Inferior parietal cortex (tissue), 1 donor: ENCODE measurements at regions not wholly inside any gene's neighbourhood (a gene's known extent, or its start where the extent isn't known, plus 50 kb on each side); places are given as distances from the start of the nearest gene placed in this dataset.
"Not testable (repeated sequence)": the region's sequence is repeated elsewhere in the genome, so short reads cannot be mapped to it uniquely, and the experiment has no call there.

Source experiments
- DNase-seq: peaks from one replicate; pipeline ENCODE4 v3.0.0-alpha.2; 2016; ENCODE audit errors: extremely low spot score

GRCh38 chr7:70846208-70846607 lies 285.7 kb upstream of the GALNT17 start:
- DNase-seq = no peak

DNA sequence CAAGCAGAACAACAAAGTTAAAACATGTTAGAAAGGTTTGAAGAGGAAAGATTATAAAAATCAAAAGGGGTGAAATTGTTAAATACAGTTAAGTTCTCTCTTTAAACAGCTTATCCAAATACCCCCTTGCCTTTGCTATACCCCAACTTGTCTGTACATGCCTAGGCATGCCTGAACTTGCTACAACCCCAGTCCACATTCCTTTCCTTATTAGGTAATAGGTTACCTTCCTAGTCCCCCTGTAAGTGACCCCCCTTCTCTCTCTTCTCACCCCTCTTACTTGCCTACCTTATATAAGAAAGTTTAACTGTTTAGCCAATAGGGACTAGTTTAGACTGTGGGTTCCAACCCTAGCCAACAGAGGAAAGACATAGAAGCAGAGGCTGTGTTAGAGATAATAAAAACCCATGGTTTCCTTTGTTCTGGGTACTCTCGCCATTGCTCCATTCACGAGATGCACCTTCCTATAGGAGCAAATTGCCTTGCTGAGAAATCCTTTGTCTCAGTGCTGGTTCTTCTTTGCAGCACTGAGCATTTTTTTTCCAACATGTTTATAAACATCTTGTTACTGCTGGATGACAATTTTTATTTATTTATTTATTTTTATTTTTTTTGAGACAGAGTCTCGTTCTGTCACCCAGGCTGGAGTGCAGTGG lies 282.2 kb upstream of the GALNT17 start:
- no peak for DNase-seq

GRCh38 chr7:70855373-70855772 lies 276.6 kb upstream of the GALNT17 start:
- DNase-seq = no peak

GRCh38 chr7:70856901-70857630 lies 274.9 kb upstream of the GALNT17 start:
- peak; percentile 89 for DNase-seq

DNA sequence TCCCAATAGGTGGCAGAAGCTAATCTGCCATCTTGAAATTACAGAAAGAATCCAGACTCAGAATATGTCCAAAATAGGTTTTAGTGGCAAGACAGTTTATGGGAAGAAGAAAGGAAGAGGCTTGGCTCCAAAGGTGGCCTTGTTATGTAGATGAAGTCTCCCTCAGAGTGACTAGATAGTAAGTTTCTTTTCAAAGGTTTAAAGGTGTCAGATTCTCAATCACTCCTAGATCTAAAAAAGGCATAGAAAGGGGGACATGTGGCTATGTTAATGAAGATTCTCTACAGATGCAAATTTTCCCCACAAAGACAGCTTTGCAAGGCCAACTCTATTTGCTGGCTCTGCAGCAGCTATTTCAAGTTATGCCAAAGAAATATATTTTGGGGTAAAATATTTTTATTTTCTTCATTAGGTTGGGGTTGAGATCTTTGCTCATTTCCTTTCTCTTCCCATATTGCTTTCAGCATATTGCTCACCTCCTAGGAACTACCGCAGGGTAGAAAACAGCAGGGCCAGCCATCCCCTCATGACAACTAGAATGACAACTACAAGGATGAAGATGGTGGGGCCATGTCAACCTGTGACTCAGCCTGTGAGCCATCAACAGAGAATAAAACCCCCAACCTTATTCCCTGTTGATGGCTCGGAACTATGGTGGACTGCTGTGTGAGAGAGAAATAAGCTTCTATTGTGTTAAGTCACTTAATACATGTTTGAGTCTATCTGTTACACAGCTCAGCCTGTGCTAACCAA lies 274.0 kb upstream of the GALNT17 start:
- DNase-seq = no peak

DNA sequence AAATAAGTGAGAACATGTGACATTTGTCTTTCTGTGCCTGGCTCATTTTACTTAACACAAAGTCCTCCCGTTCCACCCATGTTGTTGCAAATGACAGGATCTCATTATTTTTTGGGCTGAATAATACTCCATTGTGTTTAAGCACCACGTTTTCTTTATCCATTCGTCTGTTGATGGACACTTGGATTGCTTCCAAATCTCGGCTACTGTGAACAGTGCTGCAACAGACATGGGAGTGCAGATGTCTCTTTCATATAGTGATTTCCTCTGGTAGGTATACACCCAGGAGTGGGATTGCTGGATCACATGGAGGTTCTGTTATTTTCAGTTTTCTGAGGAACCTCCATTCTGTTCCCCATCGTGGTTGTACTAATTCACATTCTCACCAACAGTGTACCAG lies 264.4 kb upstream of the GALNT17 start:
- no peak for DNase-seq

DNA sequence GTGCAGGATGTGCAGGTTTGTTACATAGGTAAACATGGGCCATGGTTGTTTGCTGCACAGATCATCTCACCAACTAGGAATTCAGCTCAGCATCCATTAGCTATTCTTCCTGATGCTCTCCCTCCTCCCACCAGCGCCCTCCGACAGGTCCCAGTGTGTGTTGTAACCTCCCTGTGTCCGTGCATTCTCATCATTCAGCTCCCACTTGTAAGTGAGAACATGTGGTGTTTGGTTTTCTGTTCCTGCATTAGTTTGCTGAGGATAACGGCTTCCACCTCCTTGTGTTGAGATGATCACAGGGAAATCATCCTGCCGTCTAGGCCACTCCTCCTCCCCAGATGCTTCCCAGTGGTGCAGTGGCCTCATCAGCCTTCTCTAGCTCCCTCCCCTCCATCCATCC lies 261.6 kb upstream of the GALNT17 start:
- no peak for DNase-seq

DNA sequence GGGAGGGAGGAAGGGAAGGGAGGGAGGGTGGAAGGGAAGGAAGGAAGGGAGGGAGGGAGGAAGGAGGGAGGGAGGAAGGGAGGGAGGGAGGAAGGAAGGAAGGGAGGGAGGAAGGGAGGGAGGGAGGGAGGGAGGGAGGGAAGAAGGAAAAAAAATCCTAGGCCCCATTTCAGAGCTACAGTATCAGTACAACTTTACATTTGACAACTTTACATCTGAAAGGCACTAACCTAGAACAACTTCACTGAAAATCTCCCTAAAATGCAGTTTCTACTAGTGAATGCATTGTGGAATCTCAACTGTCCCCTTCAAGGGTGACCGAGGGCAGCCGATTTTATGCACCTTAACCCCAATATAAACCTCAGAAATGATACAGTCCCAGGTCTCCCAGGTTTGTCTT lies 259.8 kb upstream of the GALNT17 start:
- DNase-seq = no peak

GRCh38 chr7:70881167-70881847 lies 250.6 kb upstream of the GALNT17 start:
- DNase-seq = no peak

- DNase-seq = no peak
These were observed 248.0 kb upstream of the GALNT17 start for GRCh38 chr7:70883750-70884439.

GRCh38 chr7:70884440-70884764 lies 247.5 kb upstream of the GALNT17 start:
- DNase-seq = no peak

- no peak for DNase-seq
These were observed 247.1 kb upstream of the GALNT17 start for GRCh38 chr7:70884809-70885208.

DNA sequence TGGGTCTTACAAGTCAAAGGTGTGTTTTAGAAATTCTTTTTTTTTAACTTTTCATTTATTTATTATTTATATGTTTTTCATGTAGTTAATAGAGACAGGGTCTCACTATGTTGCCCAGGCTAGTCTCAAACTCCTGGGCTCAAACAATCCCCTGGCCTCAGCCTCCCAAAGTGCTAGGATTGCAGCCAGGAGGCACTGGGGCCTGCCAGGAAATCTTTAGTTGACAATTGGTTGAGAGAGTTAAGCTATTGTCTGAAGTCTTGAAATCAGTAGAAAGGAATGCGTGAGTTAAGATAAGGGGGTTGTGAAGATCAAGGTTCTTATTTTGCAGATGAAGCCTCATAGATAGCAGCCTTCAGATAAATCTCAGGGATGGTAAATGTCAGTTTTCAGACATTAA lies 245.4 kb upstream of the GALNT17 start:
- no peak for DNase-seq

DNA sequence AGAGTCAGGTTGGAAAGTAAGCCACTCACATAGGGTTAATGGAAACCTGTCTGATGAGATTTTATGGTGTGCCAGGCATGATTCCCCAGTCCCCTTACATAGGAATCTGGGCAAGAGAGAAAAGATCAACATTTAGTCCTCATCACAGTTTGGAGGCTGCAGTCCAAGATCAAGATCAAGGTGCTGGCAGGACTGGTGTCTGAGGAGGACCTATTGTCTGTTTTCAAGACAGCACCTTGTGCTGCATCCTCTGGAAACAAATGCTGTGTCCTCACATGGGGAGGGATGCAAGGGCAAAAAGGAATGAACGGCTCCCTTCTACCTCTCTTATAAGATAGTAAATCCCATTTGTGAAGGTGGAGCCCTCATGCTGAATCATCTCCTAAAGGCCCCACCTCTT lies 244.8 kb upstream of the GALNT17 start:
- no peak for DNase-seq

- DNase-seq = no peak
These were observed 241.6 kb upstream of the GALNT17 start for GRCh38 chr7:70890147-70890969.

- no peak for DNase-seq
These were observed 238.5 kb upstream of the GALNT17 start for GRCh38 chr7:70893422-70893821.

GRCh38 chr7:70893971-70894715 lies 237.8 kb upstream of the GALNT17 start:
- DNase-seq = no peak

DNA sequence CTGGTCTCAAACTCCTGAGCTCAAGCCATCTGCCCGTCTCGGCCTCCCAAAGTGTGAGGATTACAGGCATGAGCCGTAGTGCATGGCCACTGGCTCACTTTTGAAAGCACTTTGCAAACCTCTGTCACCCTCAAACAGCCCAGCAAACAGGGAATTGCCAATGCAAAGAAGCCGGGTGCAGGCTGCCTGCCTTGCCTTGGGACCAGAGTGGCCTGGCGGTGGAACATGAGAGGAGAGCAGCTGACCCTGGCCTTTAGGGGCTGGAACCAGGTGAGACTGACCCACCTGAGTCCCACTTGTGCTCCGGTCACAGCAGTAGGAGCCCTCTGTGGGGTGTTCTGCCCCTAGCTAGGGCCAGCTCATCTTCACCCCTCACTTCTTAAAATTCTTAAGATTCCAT lies 237.1 kb upstream of the GALNT17 start:
- DNase-seq = no peak

GRCh38 chr7:70895337-70896200 lies 236.4 kb upstream of the GALNT17 start:
- DNase-seq = not testable (repeated sequence)
